NAMALWA (cell line): ENCODE measurements at regions not wholly inside any gene's neighbourhood (a gene's known extent, or its start where the extent isn't known, plus 50 kb on each side); places are given as distances from the start of the nearest gene placed in this dataset.

Experiments used
- DNase-seq: peaks from one replicate; pipeline ENCODE4 v3.0.0-alpha.2; 2015; ENCODE audit warnings: low spot score

GRCh38 chr10:79007421-79008319 lies 61.1 kb upstream of the ZMIZ1 start:
- DNase-seq = no peak

- no peak for DNase-seq
Measured at GRCh38 chr10:79009145-79009544, 59.6 kb upstream of the ZMIZ1 start.

GRCh38 chr10:79012567-79012966 lies 56.2 kb upstream of the ZMIZ1 start:
- no peak for DNase-seq

DNA sequence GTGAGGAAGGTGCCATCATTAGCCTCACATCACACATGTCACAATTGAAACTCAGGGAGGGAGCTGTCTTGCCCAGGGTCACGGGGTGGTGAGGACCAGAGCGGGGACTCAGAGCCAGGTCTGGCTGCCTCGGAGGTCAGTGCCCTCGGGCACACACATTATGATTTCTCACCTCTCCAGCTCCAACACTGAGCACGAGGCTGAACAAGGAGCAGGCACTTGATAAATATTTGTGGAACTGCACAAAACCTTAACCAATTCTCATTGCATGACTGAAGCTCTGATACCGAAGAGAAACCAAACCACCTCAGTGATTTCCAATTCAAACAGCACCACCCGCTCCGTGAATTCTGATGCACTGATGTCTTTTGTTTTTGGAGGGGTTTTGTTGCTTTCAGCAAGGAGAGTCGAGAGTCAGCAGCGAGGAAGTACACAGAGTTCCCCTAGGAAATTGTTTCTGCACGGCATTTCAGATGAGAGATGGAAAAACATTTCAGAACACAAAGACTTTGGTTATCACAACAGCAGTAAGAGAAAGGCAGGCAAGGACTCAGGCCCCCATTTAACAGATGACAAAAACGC lies 55.3 kb upstream of the ZMIZ1 start:
- no peak for DNase-seq

DNA sequence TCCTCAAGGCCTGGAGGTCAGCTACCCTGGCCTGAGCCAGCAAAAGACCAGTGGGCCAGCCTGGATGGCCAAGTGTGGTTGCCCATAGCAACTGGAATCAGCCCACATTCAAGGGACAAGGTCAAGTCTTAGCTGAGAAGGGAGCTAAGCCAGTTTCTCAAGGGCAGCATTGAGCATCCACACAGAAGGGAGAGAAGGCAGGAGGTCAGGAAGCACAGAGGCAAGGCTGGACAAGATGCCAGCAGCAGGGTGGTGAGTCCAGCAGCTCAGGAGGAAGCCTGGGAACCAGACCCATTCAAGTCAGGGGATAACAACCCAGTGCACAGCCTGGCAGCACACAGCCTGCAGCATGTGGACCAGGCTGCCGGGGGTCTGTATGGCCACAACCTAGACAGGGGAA lies 54.0 kb upstream of the ZMIZ1 start:
- no peak for DNase-seq

GRCh38 chr10:79017882-79018520 lies 50.8 kb upstream of the ZMIZ1 start:
- no peak for DNase-seq

DNA sequence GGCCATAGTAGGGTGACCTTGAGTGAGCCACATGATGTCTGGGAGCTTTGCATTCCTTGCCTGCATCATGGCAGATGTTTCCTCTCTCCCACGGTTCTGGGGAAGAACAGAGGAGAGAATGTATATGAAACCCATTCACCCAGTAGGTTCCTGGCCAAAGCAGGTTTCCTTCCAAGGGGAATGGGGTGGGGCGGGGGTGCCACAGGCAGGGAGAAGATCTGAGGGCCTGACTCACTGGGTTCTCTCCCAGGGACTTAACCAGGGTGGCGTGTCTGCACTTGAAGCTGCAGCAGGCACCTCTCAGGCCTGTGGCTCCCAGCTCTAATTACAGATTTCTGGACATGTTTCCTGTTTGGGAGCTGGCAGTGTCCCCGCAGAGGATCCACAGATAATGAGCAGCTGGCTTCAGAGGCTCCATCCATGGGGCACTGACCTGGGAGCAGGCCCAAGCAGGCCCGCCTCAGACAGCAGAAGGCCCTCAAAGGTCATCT lies 50.2 kb upstream of the ZMIZ1 start:
- DNase-seq = no peak
